Lower leg skin (tissue), 3 donors: ENCODE measurements at regions not wholly inside any gene's neighbourhood (a gene's known extent, or its start where the extent isn't known, plus 50 kb on each side); places are given as distances from the start of the nearest gene placed in this dataset.

Source experiments
- POLR2A ChIP-seq, 2 donors: fragments of 450-650 bp; IDR thresholded peaks; one replicate each; pipeline ENCODE4 v1.6.1; 2016 to 2017; ENCODE audit warnings: antibody characterized with exemption in 2 of 2, mild to moderate bottlenecking in 1 of 2, moderate library complexity in 1 of 2
- TF ChIP-seq, protein P1 (sequence below), 3 donors: fragments of 450-650 bp; IDR thresholded peaks; one replicate each; pipeline ENCODE4 v1.5.1; 2016; ENCODE audit warnings: antibody characterized with exemption in 3 of 3, mild to moderate bottlenecking in 3 of 3, moderate library complexity in 2 of 3

DNA sequence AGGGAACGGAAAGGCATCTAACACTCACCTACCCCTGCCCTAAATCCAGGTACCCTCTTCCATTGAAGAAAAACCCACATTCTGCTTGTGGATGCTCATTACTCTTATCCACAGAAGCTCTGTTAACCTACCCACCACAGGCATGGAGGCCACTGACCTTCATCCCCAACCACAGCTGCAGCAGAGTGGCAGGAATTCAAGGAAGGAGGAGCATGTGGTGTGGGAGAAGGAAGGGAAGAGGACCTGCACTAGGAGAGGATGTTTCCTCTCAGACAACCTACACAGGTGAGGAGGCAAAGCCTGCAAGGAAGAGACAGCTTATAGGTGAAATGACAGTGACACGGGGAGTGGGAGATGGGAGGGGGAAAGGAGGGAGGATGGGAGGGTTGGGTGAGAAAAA is 192.5 kb upstream of the TSC22D2 start:
- TF ChIP-seq, protein P1, sequence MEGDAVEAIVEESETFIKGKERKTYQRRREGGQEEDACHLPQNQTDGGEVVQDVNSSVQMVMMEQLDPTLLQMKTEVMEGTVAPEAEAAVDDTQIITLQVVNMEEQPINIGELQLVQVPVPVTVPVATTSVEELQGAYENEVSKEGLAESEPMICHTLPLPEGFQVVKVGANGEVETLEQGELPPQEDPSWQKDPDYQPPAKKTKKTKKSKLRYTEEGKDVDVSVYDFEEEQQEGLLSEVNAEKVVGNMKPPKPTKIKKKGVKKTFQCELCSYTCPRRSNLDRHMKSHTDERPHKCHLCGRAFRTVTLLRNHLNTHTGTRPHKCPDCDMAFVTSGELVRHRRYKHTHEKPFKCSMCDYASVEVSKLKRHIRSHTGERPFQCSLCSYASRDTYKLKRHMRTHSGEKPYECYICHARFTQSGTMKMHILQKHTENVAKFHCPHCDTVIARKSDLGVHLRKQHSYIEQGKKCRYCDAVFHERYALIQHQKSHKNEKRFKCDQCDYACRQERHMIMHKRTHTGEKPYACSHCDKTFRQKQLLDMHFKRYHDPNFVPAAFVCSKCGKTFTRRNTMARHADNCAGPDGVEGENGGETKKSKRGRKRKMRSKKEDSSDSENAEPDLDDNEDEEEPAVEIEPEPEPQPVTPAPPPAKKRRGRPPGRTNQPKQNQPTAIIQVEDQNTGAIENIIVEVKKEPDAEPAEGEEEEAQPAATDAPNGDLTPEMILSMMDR (IDR thresholded peaks at IDR 0.05): no peak
- no peak for TF ChIP-seq POLR2A (IDR thresholded peaks at IDR 0.05)
